GM21381 (cell line): ENCODE measurements at regions not wholly inside any gene's neighbourhood (a gene's known extent, or its start where the extent isn't known, plus 50 kb on each side); places are given as distances from the start of the nearest gene placed in this dataset.
"Not testable (repeated sequence)": the region's sequence is repeated elsewhere in the genome, so short reads cannot be mapped to it uniquely, and the experiment has no call there.

Experiments
- ATAC-seq: cut with Tn5 transposase; IDR thresholded peaks from one replicate; pipeline ENCODE4 v1.9.1; 2021; ENCODE audit warnings: mild to moderate bottlenecking, moderate library complexity; ENCODE audit not compliant: unreplicated experiment

GRCh38 chr5:102613661-102614060, 114.9 kb upstream of the SLCO6A1 start:
- no peak for ATAC-seq

GRCh38 chr5:102617191-102618187, 118.7 kb upstream of the SLCO6A1 start:
- no peak for ATAC-seq

- no peak for ATAC-seq
Measured at GRCh38 chr5:102622262-102622661, 123.5 kb upstream of the SLCO6A1 start.

- no peak for ATAC-seq
Measured at GRCh38 chr5:102623329-102624065, 124.7 kb upstream of the SLCO6A1 start.

GRCh38 chr5:102624405-102624804, 125.6 kb upstream of the SLCO6A1 start:
- no peak for ATAC-seq

- no peak for ATAC-seq
Measured at GRCh38 chr5:102625468-102625867, 126.7 kb upstream of the SLCO6A1 start.

GRCh38 chr5:102625928-102626327, 127.1 kb upstream of the SLCO6A1 start:
- no peak for ATAC-seq

GRCh38 chr5:102627315-102627714, 127.8 kb upstream of the PAM start:
- no peak for ATAC-seq

GRCh38 chr5:102628441-102629175, 126.5 kb upstream of the PAM start:
- no peak for ATAC-seq

GRCh38 chr5:102629827-102630605, 125.1 kb upstream of the PAM start:
- ATAC-seq: no peak

- not testable (repeated sequence) for ATAC-seq
Measured at GRCh38 chr5:102635399-102635798, 119.7 kb upstream of the PAM start.

- no peak for ATAC-seq
Measured at GRCh38 chr5:102638316-102638715, 116.8 kb upstream of the PAM start.

- ATAC-seq: no peak
Measured at GRCh38 chr5:102638912-102639652, 116.0 kb upstream of the PAM start.

GRCh38 chr5:102649731-102650130, 105.4 kb upstream of the PAM start:
- no peak for ATAC-seq

GRCh38 chr5:102651466-102651865, 103.6 kb upstream of the PAM start:
- ATAC-seq: no peak

- no peak for ATAC-seq
Measured at GRCh38 chr5:102654559-102655349, 100.4 kb upstream of the PAM start.

- no peak for ATAC-seq
Measured at GRCh38 chr5:102659151-102659550, 96.0 kb upstream of the PAM start.

GRCh38 chr5:102660111-102660510, 95.0 kb upstream of the PAM start:
- no peak for ATAC-seq
